ENCODE measurements at regions not wholly inside any gene's neighbourhood (a gene's known extent, or its start where the extent isn't known, plus 50 kb on each side); places are given as distances from the start of the nearest gene placed in this dataset.

DNA sequence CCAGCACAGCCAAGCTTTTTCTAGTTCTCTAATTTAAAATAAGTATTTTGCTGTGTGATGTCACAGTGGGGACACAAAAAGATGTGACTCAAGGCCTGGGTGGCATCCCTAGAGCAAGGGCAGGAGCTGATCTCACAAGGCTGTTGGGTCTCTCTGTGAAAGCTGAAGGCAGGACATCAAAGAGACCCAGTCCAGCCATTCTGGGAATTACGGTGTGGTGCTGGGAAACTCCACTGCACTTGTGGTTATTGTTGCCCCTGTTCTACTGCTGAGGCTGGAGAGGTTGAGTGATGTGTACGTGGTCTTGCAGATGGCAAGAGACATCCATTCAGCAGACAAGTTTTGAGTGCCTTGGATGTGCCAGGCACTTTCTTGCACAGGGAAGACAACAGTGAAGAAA is 352.9 kb downstream of the CYRIA start:
- Histone ChIP-seq H3K9me3 (ENCODE audit: severe bottlenecking) (peaks cover 5% of the 10 kb centered on the region), H3K36me3 (no peaks in the 10 kb centered on the region), H3K27me3 (ENCODE audit: insufficient read depth, low read depth, severe bottlenecking) (no peaks in the 10 kb centered on the region), H3K4me3 (ENCODE audit: low read depth, low read length) (no peak overlapping the region), H3K27ac (no peak overlapping the region)
- no peak for DNase-seq
- TF ChIP-seq, protein P1, sequence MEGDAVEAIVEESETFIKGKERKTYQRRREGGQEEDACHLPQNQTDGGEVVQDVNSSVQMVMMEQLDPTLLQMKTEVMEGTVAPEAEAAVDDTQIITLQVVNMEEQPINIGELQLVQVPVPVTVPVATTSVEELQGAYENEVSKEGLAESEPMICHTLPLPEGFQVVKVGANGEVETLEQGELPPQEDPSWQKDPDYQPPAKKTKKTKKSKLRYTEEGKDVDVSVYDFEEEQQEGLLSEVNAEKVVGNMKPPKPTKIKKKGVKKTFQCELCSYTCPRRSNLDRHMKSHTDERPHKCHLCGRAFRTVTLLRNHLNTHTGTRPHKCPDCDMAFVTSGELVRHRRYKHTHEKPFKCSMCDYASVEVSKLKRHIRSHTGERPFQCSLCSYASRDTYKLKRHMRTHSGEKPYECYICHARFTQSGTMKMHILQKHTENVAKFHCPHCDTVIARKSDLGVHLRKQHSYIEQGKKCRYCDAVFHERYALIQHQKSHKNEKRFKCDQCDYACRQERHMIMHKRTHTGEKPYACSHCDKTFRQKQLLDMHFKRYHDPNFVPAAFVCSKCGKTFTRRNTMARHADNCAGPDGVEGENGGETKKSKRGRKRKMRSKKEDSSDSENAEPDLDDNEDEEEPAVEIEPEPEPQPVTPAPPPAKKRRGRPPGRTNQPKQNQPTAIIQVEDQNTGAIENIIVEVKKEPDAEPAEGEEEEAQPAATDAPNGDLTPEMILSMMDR (IDR thresholded peaks at IDR 0.05; ENCODE audit: low read depth, low read length): no peak

DNA sequence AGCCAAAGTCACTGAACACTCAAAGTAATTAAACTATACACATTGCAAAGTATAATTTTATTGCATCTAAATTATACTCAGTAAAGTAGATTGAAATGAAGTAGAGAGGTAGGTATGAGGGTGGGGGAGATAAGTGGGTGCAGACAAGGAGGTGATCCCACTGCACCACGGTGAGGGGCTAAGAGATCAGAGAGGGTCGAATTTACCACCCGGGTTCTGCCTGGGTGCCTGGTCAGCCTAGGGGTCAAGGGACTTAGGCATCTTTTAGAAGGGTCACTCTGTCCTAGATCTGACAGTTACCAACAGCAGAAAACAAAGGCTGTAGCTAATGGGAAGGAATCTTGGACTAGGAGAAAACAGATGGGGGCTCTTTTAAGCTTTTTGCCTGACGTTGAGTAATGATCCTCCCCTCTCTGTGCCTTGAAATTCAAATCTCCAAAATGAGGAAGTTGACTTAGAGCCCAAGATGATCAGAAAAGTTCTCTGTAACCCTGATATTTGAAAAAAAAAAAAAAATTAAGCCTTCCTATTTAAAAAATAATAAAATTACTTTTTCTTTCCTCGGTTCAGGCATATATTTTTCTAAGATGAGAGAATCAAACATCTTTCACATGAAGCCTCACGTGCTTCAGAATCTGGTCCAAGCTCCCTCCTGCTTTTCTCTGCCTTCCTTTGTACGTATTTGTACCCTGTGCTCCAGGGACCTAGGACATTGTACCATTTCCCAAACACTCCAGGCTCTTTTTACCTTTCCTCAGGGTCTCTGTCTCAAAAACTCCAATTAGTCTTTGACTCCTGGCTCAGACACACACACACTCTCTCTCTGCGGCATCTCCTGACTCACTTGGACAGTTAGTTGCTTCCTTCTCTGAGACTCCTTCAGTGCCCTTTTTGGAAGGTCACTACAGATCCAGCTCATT is 353.9 kb downstream of the CYRIA start:
- DNase-seq: no peak
- TF ChIP-seq, protein P1 (IDR thresholded peaks at IDR 0.05; ENCODE audit: low read depth, low read length): no peak
- Histone ChIP-seq H3K36me3 (no peaks in the 10 kb centered on the region), H3K27me3 (ENCODE audit: insufficient read depth, low read depth, severe bottlenecking) (no peaks in the 10 kb centered on the region), H3K9me3 (ENCODE audit: severe bottlenecking) (peaks cover 5% of the 10 kb centered on the region), H3K27ac (no peak overlapping the region), H3K4me3 (ENCODE audit: low read depth, low read length) (no peak overlapping the region)

DNA sequence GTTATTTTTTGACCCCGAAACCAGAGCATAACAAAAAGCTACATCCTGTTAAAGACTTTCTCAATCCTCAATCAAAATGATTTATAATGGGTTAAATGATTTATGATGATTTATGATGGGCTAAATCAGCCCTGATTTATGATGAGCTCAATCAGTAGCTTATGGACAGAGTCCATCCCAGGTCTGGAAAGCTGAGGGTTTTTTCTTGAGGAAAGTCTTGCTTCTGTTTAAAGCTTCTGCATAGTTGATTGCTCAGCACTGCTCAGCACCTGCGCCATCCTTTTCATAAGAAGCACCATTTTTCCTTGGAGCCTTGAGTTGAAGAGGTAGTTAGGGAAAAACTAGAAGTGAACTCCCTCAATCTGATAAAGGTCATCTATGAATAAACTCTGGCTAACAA is 356.8 kb downstream of the CYRIA start:
- TF ChIP-seq, protein P1 (IDR thresholded peaks at IDR 0.05; ENCODE audit: low read depth, low read length): no peak
- Histone ChIP-seq H3K9me3 (ENCODE audit: severe bottlenecking) (peaks cover 5% of the 10 kb centered on the region), H3K27me3 (ENCODE audit: insufficient read depth, low read depth, severe bottlenecking) (no peaks in the 10 kb centered on the region), H3K4me3 (ENCODE audit: low read depth, low read length) (no peak overlapping the region), H3K27ac (no peak overlapping the region), H3K36me3 (no peaks in the 10 kb centered on the region)
- DNase-seq: no peak

- DNase-seq: no peak
- Histone ChIP-seq H3K9me3 (ENCODE audit: severe bottlenecking) (peaks cover 6% of the 10 kb centered on the region), H3K4me3 (ENCODE audit: low read depth, low read length) (no peak overlapping the region), H3K27ac (no peak overlapping the region), H3K27me3 (ENCODE audit: insufficient read depth, low read depth, severe bottlenecking) (no peaks in the 10 kb centered on the region), H3K36me3 (no peaks in the 10 kb centered on the region)
- TF ChIP-seq, protein P1 (IDR thresholded peaks at IDR 0.05; ENCODE audit: low read depth, low read length): no peak
Measured at GRCh38 chr2:16304876-16305590, 360.6 kb downstream of the CYRIA start.

DNA sequence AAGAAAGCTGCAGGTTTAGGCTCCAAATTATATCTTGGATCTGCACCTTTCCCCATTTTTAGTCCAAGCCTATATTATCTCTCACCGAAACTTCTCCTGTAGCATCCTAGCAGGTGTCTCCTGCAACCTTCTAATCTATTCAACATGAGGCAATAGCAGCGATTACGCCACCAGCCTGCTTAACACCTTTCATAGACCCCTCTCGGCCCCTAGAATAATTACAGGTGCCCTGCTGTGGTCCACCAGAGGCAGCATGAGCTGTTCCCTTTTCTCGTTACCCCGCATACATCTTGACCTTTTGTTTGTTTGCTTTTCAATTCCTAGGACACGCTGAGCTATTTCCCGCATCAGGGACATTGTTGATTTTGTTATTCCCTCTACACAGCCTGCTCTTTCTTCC is 361.9 kb downstream of the CYRIA start:
- TF ChIP-seq, protein P1 (IDR thresholded peaks at IDR 0.05; ENCODE audit: low read depth, low read length): no peak
- Histone ChIP-seq H3K9me3 (ENCODE audit: severe bottlenecking) (peaks cover 6% of the 10 kb centered on the region), H3K27me3 (ENCODE audit: insufficient read depth, low read depth, severe bottlenecking) (no peaks in the 10 kb centered on the region), H3K4me3 (ENCODE audit: low read depth, low read length) (no peak overlapping the region), H3K36me3 (no peaks in the 10 kb centered on the region), H3K27ac (no peak overlapping the region)
- no peak for DNase-seq

Data from WERI-Rb-1 (cell line).